Islet precursor cell (in vitro differentiated cells): ENCODE measurements at regions not wholly inside any gene's neighbourhood (a gene's known extent, or its start where the extent isn't known, plus 50 kb on each side); places are given as distances from the start of the nearest gene placed in this dataset.

Source experiments
- DNase-seq: peaks from one replicate; pipeline ENCODE4 v3.0.0-alpha.2; 2018

DNA sequence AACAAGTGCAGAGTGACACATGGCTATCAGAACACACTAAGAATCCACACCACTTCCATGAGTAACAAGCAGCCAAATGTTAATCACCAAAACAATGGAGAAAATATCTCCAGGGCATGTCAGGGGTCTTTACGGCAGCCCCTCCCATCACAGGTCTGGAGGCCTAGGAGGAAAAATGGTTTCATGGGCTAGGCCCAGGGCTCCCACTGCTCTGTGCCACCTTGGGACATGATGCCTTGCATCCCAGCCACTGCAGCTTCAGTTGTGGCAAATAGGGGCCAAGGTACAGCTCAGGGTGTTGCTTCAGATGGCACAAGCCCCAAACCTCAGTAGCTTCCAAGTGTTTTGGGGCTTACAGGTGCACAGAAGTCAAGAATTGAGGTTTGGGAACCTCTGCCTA, 66.6 kb downstream of the NEURL3 start:
- DNase-seq, result no peak

DNA sequence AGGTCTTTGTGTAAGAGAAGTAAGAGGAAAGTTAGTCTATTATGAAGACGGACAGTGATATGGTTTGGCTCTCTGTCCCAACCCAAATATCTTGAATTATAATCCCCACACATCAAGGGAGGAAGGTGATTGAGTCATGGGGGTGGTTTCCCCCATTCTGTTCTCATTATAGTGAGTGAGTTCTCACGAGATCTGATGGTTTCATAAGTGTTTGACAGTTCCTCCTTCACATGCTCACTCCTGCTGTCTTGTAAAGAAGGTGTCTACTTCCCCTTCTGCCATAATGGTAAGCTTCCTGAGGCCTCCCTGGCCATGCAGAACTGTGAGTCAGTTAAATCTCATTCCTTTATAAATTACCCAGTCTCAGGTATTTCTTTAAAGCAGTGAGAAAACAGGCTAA, 67.6 kb downstream of the NEURL3 start:
- DNase-seq, result no peak

GRCh38 chr2:96436961-96437360, 68.2 kb downstream of the NEURL3 start:
- no peak for DNase-seq

GRCh38 chr2:96436416-96436815, 68.7 kb downstream of the NEURL3 start:
- no peak for DNase-seq

GRCh38 chr2:96431319-96431718, 73.8 kb downstream of the NEURL3 start:
- DNase-seq, result no peak

DNA sequence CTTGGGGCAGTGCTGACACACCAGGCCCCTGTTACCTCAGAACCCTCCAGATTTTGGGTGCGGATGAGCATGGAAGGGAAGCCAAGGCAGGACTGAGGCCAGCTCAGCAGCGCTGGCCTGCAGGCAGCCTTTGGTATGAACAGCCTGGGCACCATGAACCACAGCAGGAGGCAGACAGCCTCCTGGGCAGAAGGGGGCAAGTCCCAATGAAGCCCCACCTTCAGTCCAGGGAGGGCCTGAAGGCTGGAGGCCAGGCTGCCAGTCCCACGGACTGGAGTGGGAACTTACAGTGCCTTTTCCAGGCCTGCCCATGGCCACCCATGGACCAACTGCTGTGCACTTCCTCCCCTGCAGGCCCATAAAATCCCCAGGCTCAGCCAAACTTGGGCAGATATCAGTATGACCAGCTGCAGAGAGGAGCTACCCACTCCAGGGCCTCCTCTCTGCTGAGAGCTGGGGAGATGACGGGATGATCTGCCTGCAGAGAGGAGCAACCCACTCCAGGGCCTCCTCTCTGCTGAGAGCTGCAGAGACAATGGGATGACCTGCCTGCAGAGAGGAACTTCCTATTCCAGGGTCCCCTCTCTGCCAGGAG, 74.7 kb downstream of the NEURL3 start:
- DNase-seq, result no peak

GRCh38 chr2:96427917-96428316, 77.2 kb downstream of the NEURL3 start:
- peak; percentile 64 for DNase-seq

DNA sequence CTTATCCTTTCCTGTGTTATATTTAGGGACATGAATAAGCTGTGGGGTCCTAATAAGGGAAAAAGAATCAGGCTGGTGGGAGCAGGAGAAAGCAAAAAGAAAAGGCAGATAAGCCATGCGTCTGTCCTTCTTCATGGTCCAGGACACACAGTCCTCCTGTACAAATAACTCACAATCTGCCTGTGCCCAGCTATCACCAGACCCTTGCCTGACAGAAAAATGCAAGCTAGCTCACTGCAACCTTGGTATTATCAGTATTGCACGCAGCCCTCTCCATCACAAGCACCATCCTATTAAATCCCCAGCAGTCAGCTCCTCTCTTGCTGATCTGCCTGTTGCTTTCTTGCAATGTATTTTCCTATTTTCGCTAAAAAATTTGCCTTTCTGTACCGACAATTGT, 78.0 kb downstream of the NEURL3 start:
- no peak for DNase-seq

GRCh38 chr2:96423828-96424227, 81.3 kb downstream of the NEURL3 start:
- DNase-seq, result no peak
